Motor neuron (in vitro differentiated cells): ENCODE measurements at regions not wholly inside any gene's neighbourhood (a gene's known extent, or its start where the extent isn't known, plus 50 kb on each side); places are given as distances from the start of the nearest gene placed in this dataset.

Experiments used
- ATAC-seq, 8 experiments: fragments of 200-7000 bp; cut with Tn5 transposase; replicated peaks in 6 of 8; 2 replicates each; pipeline ENCODE4 v1.8.0; 2021; ENCODE audit warnings: mild to moderate bottlenecking in 8 of 8, moderate library complexity in 8 of 8
- H3K27ac ChIP-seq, 2 donors: fragments of 250-450 bp; sonication (Bioruptor Pico); 2 replicates each; pipeline ENCODE4 v1.9.0; 2021; ENCODE audit warnings: antibody characterized with exemption in 2 of 2, mild to moderate bottlenecking in 2 of 2, moderate library complexity in 1 of 2
- H3K4me1 ChIP-seq, 2 donors: fragments of 250-450 bp; sonication (Bioruptor Pico); replicated peaks in 1 of 2; 2 replicates each; pipeline ENCODE4 v1.6.1; 2021; ENCODE audit warnings: antibody characterized with exemption in 2 of 2, mild to moderate bottlenecking in 2 of 2, moderate library complexity in 1 of 2
- H3K4me3 ChIP-seq, 5 donors: fragments of 250-450 bp; sonication (Bioruptor Pico); 2 replicates each; pipeline ENCODE4 v1.9.0; 2021; ENCODE audit warnings: antibody characterized with exemption in 5 of 5, mild to moderate bottlenecking in 5 of 5, moderate library complexity in 4 of 5
- WGBS, 10 experiments: fragments of 450-650 bp; shearing (Covaris generic); methylation state at CpG; one replicate each; pipeline ENCODE4 v1.0.0; 2022; 5-methylcytosine and 5-hydroxymethylcytosine counted together
- in situ Hi-C, 9 experiments: fragments of 400-800 bp; cut with MboI; loops; one replicate each; pipeline ENCODE4 v1.15.0; 2021; ENCODE audit warnings: low sequenced_read_pairs in 9 of 9, low pct_unique_long_range_greater_than_20kb in 2 of 9; ENCODE audit not compliant: unreplicated experiment in 9 of 9

DNA sequence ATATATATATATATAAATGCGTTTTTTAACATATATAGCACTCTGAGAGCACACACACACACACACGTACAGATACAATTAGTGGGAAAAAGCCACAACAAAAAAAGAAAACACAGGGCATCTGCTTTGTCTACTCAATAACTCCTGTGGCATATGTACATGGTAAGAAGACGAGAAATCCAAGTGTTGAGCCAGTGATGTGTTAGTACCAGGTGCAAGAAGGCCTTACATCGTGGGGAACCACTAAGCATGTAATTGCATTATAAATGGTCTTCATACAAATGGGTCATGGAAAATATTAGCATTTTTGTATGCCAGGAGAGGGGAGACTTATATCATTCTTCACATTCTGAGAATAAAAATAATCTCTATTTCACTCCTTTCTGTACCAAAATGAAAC is 62.7 kb upstream of the FAM47B start:
- 25 to 100% (median 52%) methylated on average over 1 to 2 of the region's 4 CpGs; no CpG with 5 or more reads in 6 of the 10 experiments for WGBS, 10 experiments
- in situ Hi-C loops: no loop called here
- no peak for ATAC-seq
- H3K4me1 ChIP-seq: no peaks in the 10 kb centered on the region
- H3K27ac ChIP-seq: no peak overlapping the region
- no peak overlapping the region for H3K4me3 ChIP-seq

DNA sequence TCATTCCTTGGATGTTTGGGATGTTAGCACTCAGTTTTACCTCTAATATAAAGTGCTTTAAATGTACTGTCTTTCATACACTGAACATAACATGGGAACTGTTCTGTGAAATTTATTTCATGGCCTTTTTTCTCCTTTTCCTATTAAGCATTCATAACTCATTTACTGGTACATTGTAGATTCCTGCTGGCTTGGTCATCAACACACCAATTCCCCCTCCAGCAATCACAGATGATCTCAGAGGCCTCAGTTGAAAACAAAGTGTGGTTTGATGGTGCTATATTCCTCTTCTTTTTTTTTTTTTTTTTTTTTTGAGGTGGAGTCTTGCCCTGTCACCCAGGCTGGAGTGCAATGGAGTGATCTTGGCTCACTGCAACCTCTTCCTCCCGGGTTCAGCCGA is 61.9 kb upstream of the FAM47B start:
- 0 to 69% methylated on average over 1 to 2 of the region's 2 CpGs; no CpG with 5 or more reads in 8 of the 10 experiments for WGBS, 10 experiments
- H3K27ac ChIP-seq: no peak overlapping the region
- in situ Hi-C loops: no loop called here
- no peak overlapping the region for H3K4me3 ChIP-seq
- H3K4me1 ChIP-seq: no peaks in the 10 kb centered on the region
- peak in 1 of 8 experiments; percentile 28 for ATAC-seq

DNA sequence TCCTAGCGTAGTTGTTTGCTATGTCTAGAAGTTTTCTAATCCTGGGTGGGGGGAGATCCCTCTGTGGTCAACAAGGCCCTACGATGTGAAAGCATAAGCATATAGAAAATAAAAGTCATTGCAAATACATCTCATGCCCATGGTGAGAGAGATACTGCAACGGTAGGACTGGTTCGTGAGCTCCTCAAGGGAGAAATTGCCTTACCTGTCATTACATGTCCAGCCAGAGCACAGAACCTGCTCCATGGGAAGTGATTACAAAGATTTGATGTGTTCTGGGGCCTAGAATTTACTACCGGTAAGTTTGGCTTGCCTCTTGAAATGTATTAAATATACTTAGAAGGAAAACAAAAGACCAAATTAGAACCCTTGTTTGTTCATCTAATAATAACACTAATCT is 60.9 kb upstream of the FAM47B start:
- no peaks in the 10 kb centered on the region for H3K4me1 ChIP-seq
- H3K4me3 ChIP-seq: no peak overlapping the region
- ATAC-seq: no peak
- 38 to 100% (median 90%) methylated on average over 1 to 4 of the region's 5 CpGs; no CpG with 5 or more reads in 4 of the 10 experiments for WGBS, 10 experiments
- no peak overlapping the region for H3K27ac ChIP-seq
- in situ Hi-C loops: no loop called here

DNA sequence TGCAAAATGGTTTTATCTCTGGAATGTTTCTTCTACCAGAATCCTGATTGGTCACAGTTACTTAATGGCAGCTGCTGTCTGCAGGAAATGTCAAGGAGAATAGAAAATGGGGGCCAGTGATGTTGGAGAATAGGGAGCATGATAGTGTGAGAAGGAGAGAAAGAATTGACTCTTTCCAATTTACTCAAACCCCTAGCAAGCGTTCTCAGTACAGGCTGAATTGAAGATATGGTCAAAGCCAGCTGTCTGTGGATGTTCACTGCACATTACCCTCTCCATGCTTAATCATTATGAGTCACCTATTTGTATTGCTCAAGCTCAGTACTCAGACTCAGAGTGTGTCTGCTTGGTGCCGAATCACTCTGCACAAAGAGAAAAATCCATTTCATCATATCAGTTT is 57.8 kb upstream of the FAM47B start:
- H3K4me3 ChIP-seq: no peak overlapping the region
- H3K4me1 ChIP-seq: no peaks in the 10 kb centered on the region
- peak in 7 of 8 experiments; percentile 82 to 98 (median 84) for ATAC-seq
- in situ Hi-C loops: no loop called here
- WGBS, 10 experiments: 0 to 100% (median 30%) methylated on average over 1 of the region's 2 CpGs; no CpG with 5 or more reads in 4 of the 10 experiments
- no peak overlapping the region for H3K27ac ChIP-seq

DNA sequence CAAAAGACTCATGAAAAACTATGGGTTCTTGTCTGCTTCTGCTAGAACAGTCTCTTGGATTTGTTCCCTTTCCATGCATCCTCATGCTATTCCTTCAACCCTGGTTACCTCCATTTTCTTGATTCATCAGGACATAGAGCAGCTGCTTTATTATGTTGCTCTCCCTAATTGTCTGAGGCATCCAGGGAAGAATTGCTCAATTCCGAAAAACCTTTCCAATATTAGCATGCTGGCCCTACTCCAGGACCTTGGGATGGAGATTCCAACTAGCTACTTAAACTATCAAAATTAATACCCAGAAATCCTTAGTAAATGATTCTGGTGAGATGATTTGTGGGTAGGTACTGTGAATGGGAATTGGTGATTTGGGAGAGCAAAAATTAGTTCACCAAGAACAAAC is 56.6 kb upstream of the FAM47B start:
- in situ Hi-C loops: no loop called here
- ATAC-seq: no peak
- Histone ChIP-seq H3K4me1 (no peaks in the 10 kb centered on the region), H3K27ac (no peak overlapping the region), H3K4me3 (no peak overlapping the region)
- WGBS, 10 experiments: 21 to 100% (median 71%) methylated on average over 1 of the region's 1 CpG; no CpG with 5 or more reads in 5 of the 10 experiments

DNA sequence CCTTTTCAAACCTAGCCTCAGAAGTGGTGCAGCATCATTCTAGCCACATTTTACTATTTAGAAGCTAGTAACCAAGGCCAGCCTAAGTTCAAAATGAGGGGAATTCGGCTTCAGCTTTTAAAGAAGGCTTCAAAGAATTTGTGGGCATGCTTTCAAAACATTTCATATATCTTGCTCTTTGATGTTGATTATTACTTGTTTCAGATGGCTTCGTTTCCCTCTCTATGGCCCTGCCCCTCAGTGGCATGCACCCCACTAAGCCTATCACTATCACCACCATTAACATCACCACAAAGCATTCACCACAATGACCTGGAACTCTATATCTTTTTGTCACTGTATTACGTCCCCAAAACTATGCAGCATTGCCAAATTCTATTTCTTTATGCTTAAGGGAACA is 51.2 kb upstream of the FAM47B start:
- in situ Hi-C loops: no loop called here
- ATAC-seq: no peak
- 22 to 57% (median 51%) methylated on average over 1 to 3 of the region's 3 CpGs; no CpG with 5 or more reads in 7 of the 10 experiments for WGBS, 10 experiments
- H3K27ac ChIP-seq: no peak overlapping the region
- no peaks in the 10 kb centered on the region for H3K4me1 ChIP-seq
- no peak overlapping the region for H3K4me3 ChIP-seq
